HG03342 (cell line): ENCODE measurements at regions not wholly inside any gene's neighbourhood (a gene's known extent, or its start where the extent isn't known, plus 50 kb on each side); places are given as distances from the start of the nearest gene placed in this dataset.
"Not testable (repeated sequence)": the region's sequence is repeated elsewhere in the genome, so short reads cannot be mapped to it uniquely, and the experiment has no call there.

Experiments
- ATAC-seq: cut with Tn5 transposase; IDR thresholded peaks from one replicate; pipeline ENCODE4 v1.9.1; 2021; ENCODE audit warnings: mild to moderate bottlenecking, moderate library complexity; ENCODE audit not compliant: unreplicated experiment

- no peak for ATAC-seq
Observed at GRCh38 chr2:230593765-230594164, 118.9 kb upstream of the CAB39 start.

GRCh38 chr2:230594286-230594840 lies 118.3 kb upstream of the CAB39 start:
- ATAC-seq: no peak

GRCh38 chr2:230599853-230600252 lies 112.8 kb upstream of the CAB39 start:
- ATAC-seq: no peak

- no peak for ATAC-seq
Observed at GRCh38 chr2:230600285-230600684, 112.4 kb upstream of the CAB39 start.

- ATAC-seq: no peak
Observed at GRCh38 chr2:230600881-230601280, 111.8 kb upstream of the CAB39 start.

GRCh38 chr2:230601510-230601909 lies 111.1 kb upstream of the CAB39 start:
- ATAC-seq: peak; percentile 60

- peak; percentile 63 for ATAC-seq
Observed at GRCh38 chr2:230602562-230603230, 109.9 kb upstream of the CAB39 start.

GRCh38 chr2:230603317-230603716 lies 109.3 kb upstream of the CAB39 start:
- not testable (repeated sequence) for ATAC-seq

- ATAC-seq: not testable (repeated sequence)
Observed at GRCh38 chr2:230604158-230604557, 108.5 kb upstream of the CAB39 start.

- ATAC-seq: no peak
Observed at GRCh38 chr2:230614040-230614439, 98.6 kb upstream of the CAB39 start.

- ATAC-seq: peak; percentile 81
Observed at GRCh38 chr2:230614913-230615332, 97.7 kb upstream of the CAB39 start.

- not testable (repeated sequence) for ATAC-seq
Observed at GRCh38 chr2:230617256-230617706, 95.4 kb upstream of the CAB39 start.

GRCh38 chr2:230619491-230619890 lies 93.2 kb upstream of the CAB39 start:
- no peak for ATAC-seq

- ATAC-seq: not testable (repeated sequence)
Observed at GRCh38 chr2:230625220-230625619, 87.4 kb upstream of the CAB39 start.

GRCh38 chr2:230627091-230627490 lies 85.6 kb upstream of the CAB39 start:
- not testable (repeated sequence) for ATAC-seq

GRCh38 chr2:230627806-230628724 lies 84.6 kb upstream of the CAB39 start:
- no peak for ATAC-seq

GRCh38 chr2:230631470-230631869 lies 81.2 kb upstream of the CAB39 start:
- ATAC-seq: no peak

- ATAC-seq: no peak
Observed at GRCh38 chr2:230634146-230634545, 78.5 kb upstream of the CAB39 start.

- ATAC-seq: not testable (repeated sequence)
Observed at GRCh38 chr2:230634721-230635313, 77.8 kb upstream of the CAB39 start.

GRCh38 chr2:230636684-230637271 lies 75.9 kb upstream of the CAB39 start:
- ATAC-seq: no peak

- ATAC-seq: not testable (repeated sequence)
Observed at GRCh38 chr2:230637486-230637885, 75.2 kb upstream of the CAB39 start.
